GM19455 (cell line): ENCODE measurements at regions not wholly inside any gene's neighbourhood (a gene's known extent, or its start where the extent isn't known, plus 50 kb on each side); places are given as distances from the start of the nearest gene placed in this dataset.
"Not testable (repeated sequence)": the region's sequence is repeated elsewhere in the genome, so short reads cannot be mapped to it uniquely, and the experiment has no call there.

ENCODE experiments used
- ATAC-seq: cut with Tn5 transposase; IDR thresholded peaks from one replicate; pipeline ENCODE4 v1.9.1; 2021; ENCODE audit not compliant: unreplicated experiment

- no peak for ATAC-seq
Measured at GRCh38 chr20:48146308-48146707, 361.0 kb upstream of the SULF2 start.

GRCh38 chr20:48143435-48144081, 358.3 kb upstream of the SULF2 start:
- no peak for ATAC-seq

GRCh38 chr20:48142516-48142773, 357.2 kb upstream of the SULF2 start:
- ATAC-seq = no peak

GRCh38 chr20:48141660-48142515, 356.6 kb upstream of the SULF2 start:
- no peak for ATAC-seq

- ATAC-seq = no peak
Measured at GRCh38 chr20:48139262-48140041, 354.2 kb upstream of the SULF2 start.

- no peak for ATAC-seq
Measured at GRCh38 chr20:48132834-48133233, 347.6 kb upstream of the SULF2 start.

GRCh38 chr20:48131581-48131980, 346.3 kb upstream of the SULF2 start:
- ATAC-seq = no peak

GRCh38 chr20:48129345-48129942, 344.2 kb upstream of the SULF2 start:
- ATAC-seq = no peak

GRCh38 chr20:48128436-48128835, 343.2 kb upstream of the SULF2 start:
- no peak for ATAC-seq

GRCh38 chr20:48127964-48128363, 342.7 kb upstream of the SULF2 start:
- ATAC-seq = not testable (repeated sequence)

- not testable (repeated sequence) for ATAC-seq
Measured at GRCh38 chr20:48127133-48127532, 341.9 kb upstream of the SULF2 start.

GRCh38 chr20:48126227-48126740, 341.0 kb upstream of the SULF2 start:
- no peak for ATAC-seq

- no peak for ATAC-seq
Measured at GRCh38 chr20:48124960-48125359, 339.7 kb upstream of the SULF2 start.

- ATAC-seq = no peak
Measured at GRCh38 chr20:48124181-48124782, 339.0 kb upstream of the SULF2 start.

GRCh38 chr20:48120120-48120519, 334.8 kb upstream of the SULF2 start:
- no peak for ATAC-seq

GRCh38 chr20:48119389-48119788, 334.1 kb upstream of the SULF2 start:
- not testable (repeated sequence) for ATAC-seq

- no peak for ATAC-seq
Measured at GRCh38 chr20:48115502-48115901, 330.2 kb upstream of the SULF2 start.

GRCh38 chr20:48107560-48107959, 322.3 kb upstream of the SULF2 start:
- no peak for ATAC-seq

GRCh38 chr20:48106428-48106827, 321.1 kb upstream of the SULF2 start:
- no peak for ATAC-seq

GRCh38 chr20:48105526-48105925, 320.2 kb upstream of the SULF2 start:
- no peak for ATAC-seq
